KBM-7 (cell line): ENCODE measurements at regions not wholly inside any gene's neighbourhood (a gene's known extent, or its start where the extent isn't known, plus 50 kb on each side); places are given as distances from the start of the nearest gene placed in this dataset.

Source experiments
- DNase-seq: peaks from one replicate; pipeline ENCODE4 v3.0.0-alpha.2; 2015
- in situ Hi-C: fragments of 300-500 bp; cut with MboI; formaldehyde crosslinking; loops from 2 replicates; pipeline ENCODE4 v1.14.3; 2020; ENCODE audit warnings: low sequenced_read_pairs, low pct_unique_long_range_greater_than_20kb, mixed read lengths

- no peak for DNase-seq
- in situ Hi-C loops, result no loop called here
Observed at GRCh38 chr3:65238652-65239051, 550.9 kb upstream of the ADAMTS9 start.

DNA sequence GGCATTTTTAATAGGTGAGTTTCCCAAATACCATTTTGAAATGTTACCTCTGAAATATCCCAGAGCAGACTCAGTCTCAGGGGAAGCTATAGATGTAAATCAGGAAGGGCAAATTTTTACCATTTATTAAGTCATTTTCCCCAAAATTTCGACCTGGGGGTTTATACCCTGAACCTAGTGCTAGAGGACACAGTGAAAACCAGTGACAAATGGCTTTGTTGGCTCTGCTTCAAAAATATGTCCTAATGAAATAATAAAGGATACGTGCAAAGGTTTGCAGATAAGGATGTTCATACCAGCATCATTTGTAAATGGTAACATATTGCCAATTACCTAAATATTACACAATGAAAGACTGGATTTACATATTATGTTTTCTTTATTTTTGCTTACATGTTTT is 546.7 kb upstream of the ADAMTS9 start:
- in situ Hi-C loops, result no loop called here
- DNase-seq, result no peak

GRCh38 chr3:65233561-65233960 is 545.8 kb upstream of the ADAMTS9 start:
- no peak for DNase-seq
- in situ Hi-C loops, result no loop called here

DNA sequence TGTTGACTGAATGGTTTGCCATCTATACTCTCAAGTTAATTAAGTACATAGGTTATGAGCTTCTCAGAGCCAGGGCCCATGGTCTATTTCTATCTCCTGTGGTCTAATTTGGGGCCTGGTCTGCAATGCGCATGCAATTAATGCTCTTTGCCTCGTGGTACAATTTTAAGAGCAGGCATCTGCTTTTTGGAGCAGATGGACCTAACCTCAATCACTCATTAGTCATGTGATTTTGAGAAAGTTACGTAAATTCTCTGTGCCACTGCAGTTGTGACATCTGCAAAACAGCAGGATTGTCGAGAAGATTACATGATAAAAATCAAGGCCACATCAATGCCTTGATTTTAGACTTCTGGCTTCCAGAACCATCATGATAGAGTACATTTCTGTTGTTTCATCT is 543.7 kb upstream of the ADAMTS9 start:
- DNase-seq, result no peak
- in situ Hi-C loops, result no loop called here

DNA sequence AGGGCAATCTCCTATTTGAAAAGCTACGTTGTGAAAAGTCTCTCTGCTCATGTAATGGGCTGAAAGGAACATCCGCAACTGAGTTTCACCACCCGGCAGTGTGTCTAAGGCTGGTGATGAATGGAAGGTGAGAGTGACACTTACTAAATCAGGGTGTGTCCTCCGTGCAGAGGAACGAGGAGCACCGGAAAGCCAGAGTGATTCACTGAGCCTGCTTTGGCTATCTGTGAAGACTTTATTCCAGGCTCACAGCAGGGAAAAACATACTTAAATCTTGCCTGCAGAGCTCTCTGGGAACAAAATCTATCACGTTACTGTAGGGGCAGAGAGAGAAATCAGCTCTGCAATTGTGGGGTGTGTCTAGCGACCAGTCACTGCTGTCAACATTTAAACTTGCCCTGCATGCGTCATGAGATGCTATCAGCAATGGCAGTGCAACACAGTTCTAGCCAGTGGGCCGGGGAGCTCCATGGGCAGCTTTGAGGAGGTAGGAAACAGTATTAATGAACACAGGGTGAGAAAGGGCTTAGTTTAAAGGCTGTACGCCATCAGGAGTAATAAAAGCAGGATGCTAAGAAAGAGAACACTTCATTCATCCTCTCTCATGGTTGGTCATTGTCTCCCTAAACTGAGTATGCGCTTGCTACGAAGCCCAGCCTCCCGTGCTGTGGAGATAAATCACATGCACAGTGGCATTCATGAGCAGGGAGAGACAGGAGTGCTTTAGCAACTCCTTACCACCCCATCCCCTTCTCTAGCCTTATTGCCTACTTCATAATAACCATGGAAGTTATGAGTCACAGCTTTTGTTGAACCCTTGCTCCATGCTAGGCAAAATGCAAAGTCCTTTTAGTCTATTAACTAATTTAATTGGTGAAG is 542.7 kb upstream of the ADAMTS9 start:
- no peak for DNase-seq

DNA sequence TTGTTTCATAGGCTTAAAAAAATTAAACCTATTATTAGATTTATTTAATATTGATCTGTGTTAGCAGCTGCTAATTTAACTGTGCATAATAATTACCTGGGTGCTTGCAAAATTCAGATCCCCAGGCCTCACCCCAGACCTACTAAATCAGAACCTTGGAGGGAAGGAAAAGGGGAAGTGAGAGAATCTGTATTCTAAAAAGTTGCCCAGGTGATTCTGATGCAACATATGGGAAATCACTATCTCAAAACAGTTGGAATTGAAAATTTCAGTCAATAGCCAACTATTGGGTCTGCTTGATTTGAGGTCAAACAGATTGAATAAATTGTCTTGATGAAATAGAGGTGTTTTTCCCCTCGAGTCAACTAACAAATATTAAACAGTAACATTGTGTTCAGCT is 538.5 kb upstream of the ADAMTS9 start:
- in situ Hi-C loops, result no loop called here

More for the DNA sequence above, 542.7 kb upstream of the ADAMTS9 start:
- in situ Hi-C loops, result no loop called here

DNA sequence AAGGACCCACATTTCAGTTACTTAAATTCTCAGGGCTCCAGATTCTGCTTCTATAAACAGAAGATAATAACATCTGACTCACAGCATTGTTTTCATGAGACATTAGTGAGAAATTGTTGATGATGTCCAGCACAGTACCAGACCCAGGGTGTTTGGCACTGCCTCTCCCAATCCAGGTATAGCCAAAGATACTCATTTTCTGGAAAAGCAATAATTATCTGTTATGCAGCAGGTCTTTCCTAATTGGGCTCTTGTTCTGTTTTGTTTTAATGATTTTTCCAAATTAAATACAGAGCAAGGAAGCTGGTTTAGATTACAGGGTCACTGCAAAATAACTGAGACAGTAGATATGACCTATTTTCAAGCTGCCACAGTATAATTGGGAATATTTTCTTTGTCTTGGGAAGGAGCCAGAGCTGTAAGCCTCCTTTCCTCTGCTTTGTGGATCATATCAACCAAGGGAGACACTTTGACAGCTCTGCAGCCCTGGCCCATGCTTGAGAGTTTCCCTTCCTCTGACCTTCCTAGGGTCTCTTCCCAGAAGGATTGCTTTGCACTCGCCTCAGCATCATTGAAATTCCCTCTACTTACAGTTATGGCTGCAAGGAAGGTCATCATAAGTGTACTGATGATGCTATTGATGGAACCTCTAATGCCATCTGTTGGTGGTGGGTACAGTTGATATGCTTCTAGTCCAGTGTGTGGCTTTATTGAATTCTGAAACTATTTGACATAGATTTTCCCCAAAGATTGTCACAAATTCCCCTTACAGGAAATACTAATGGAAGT is 522.4 kb upstream of the ADAMTS9 start:
- in situ Hi-C loops, result no loop called here
- DNase-seq, result no peak

More for the DNA sequence above, 538.5 kb upstream of the ADAMTS9 start:
- DNase-seq, result no peak

- in situ Hi-C loops, result no loop called here
- no peak for DNase-seq
Observed at GRCh38 chr3:65202395-65202794, 514.6 kb upstream of the ADAMTS9 start.

DNA sequence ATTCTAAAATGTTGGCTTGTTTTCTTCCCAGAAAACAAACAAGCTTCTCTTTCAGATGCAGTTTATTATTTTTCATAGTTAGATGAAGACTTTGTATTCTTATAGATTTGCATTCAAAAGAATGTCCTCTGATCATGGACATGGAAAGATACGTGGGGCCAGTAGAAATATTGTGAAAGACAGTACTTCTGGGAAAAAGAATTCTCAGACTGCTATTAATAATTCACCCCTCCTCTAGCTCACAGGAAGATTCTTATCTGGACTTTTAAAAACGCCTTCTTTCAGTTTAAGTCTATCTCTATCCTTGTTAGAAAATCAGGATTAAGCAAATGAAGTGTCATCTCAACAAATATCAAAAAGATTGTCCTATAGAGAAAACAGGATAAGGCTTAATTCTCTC is 514.1 kb upstream of the ADAMTS9 start:
- no peak for DNase-seq
- in situ Hi-C loops, result no loop called here

DNA sequence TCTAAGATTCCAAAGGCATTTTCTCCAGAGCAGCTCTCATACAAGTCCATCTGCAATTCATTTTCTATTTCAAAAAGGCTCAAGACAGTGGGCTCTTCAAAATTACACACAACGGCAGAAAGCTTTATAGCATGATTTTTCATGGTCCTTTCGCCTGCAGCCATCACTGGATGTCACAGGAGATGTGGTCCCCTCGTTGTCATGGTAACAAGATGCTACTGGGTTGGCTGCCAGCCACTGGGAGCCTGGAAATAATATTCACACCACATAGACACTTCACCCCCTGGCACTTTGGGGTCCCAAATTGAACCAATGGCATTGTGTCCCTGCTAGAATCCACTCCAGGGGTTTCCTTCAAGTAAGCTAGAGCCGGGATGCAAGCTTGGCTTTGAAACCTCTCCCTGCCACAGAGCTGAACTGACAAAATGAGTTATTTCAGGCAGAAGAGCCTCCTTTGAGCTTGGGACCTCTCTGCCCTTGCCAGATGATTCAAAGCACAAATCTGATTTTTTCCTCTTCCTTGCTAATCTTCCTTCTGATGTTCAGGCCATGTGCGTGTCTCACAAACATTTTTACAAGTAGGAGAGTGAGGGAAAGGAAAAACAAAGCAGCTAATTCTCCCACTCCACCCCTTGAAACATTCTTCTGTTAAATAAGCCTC is 512.6 kb upstream of the ADAMTS9 start:
- in situ Hi-C loops, result no loop called here
- no peak for DNase-seq

DNA sequence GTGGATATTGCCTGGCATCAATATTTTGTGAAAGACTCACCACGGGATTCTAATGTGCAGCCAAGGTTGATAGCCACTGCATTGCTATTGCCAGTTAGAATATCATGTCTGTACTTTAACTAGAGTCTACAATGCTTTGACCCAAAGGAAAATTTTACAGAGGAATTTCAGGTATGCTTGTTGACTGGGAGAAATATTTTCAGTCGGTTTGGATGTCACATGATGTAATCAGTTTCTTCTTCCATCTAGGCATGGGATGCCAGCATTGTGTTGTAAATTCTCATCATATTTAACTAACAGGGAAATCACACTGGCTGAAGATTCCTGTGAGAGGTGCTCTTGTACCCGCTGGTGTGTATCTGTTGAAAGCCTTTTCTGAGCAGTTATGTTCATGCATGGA is 508.9 kb upstream of the ADAMTS9 start:
- no peak for DNase-seq
- in situ Hi-C loops, result no loop called here

DNA sequence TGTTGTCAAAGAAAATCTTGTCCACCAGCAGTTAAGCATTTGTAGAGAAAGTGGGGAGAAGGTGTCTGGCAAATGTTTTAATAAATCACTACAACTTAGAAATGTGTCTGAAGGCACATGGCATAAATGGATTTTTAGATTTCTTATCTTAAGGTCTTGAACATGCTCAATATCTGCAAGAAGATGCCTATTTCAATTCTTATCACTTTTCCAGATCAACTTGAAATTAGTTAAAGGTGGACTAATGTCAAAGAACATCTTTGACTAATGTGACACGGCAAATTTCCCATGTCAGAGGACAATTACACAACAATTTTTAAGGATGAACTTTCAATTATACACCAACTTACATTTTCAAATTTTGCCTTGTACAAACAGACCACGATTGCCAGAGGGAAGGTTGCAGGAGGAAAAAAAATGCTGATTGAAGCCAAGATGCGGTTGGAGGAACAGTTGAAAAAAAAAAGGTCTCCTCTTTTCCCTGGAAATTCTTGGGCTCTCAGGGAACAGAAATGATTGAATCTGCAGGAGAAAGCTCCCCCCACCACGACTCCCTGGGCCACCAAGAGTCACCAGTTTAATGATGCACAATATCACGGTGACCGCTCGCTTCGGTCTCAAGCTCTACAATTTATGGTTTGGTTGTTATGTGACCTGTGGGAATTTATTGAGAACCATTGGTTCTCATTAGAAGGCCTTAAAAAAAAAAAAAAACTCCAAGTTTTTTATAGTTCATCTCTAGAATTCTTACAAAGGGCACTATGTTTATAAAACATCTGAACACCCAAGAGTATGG is 507.6 kb upstream of the ADAMTS9 start:
- DNase-seq, result no peak
- in situ Hi-C loops, result no loop called here

DNA sequence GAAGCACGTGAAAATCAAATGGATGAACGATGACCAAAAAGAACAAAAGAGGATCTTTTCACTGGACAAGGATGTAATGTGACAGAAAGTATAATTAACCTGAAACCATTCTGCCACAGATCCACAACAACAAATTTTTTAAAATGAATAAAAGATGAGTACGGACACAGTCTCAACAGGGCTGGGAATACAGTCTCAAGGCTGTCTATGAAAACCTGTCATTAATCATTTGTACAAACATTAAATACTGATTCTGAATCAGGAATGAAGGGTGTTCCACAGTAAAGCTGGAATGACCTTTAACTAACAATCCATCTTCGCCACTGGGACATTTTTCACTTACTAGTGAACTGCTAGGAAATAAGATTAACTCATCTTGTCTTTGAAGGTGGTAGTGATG is 506.9 kb upstream of the ADAMTS9 start:
- DNase-seq, result no peak
- in situ Hi-C loops, result no loop called here

DNA sequence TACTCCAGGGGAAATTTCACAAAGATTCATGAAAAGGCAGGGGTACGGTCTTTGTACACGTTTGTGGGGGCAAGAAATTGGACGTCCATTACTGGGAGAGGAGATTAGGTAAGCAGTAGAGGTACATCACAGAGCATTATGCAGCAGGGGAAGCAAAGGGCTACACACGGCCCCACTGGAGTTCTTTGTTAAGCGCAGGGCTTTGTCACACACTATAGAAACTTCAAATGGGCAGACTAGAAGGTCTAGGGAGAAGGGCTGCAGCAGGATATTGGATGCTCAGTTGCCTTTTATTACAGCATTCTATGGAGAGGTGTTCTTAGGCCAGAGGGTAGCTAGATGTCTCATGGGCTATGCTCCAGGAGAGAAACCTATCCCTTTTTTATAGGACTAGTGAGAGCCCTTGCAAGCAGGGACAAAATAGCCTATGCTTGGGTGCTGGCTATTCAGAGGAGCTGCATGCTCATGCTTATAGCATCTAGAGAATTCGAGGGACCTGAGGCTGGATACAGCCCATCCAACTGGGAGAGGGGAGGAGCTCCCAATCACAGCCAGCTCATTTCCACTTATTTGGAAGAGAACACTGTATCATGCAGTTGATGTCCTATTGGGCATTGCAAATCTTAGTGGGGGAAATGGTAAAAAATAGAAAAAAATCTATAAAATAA is 506.4 kb upstream of the ADAMTS9 start:
- DNase-seq, result no peak
- in situ Hi-C loops, result no loop called here

GRCh38 chr3:65193531-65193930 is 505.7 kb upstream of the ADAMTS9 start:
- no peak for DNase-seq
- in situ Hi-C loops, result no loop called here

GRCh38 chr3:65190111-65190510 is 502.3 kb upstream of the ADAMTS9 start:
- DNase-seq, result no peak
- in situ Hi-C loops, result no loop called here

DNA sequence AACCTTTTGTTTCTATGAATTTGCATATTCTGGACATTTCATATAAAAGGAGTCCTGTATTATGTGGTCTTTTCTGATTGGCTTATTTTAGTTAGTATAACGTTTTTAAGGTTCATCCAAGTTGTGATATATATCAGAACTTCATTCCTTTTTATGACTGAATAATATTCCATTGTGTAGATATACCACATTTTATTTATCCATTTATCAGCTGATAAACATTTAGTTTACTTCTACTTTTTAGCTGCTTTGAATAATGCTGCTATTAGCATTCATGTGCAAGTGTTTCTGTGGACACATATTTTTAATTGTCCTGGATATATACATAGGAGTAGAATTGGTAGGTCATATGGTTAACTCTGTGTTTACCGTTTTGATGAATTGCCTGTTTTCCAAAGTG is 498.5 kb upstream of the ADAMTS9 start:
- DNase-seq, result no peak
- in situ Hi-C loops, result no loop called here

DNA sequence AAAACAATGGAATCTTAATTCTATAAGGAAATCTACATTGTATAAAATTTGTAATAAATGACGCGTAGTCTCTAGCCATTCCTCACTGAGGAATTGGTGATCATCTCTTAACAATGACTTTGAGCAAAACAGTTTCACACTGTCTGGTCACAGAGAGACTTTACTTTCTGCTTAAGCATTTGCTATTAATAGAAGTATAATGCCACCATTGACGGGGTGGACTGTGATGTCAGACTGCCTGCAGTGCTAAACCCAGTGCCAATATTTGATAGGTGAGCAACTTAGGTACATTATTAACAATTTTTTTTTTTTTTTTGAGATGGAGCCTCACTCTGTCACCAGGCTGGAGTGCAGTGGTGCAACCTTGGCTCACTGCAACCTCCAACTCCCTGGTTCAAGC is 494.9 kb upstream of the ADAMTS9 start:
- no peak for DNase-seq
- in situ Hi-C loops, result no loop called here

DNA sequence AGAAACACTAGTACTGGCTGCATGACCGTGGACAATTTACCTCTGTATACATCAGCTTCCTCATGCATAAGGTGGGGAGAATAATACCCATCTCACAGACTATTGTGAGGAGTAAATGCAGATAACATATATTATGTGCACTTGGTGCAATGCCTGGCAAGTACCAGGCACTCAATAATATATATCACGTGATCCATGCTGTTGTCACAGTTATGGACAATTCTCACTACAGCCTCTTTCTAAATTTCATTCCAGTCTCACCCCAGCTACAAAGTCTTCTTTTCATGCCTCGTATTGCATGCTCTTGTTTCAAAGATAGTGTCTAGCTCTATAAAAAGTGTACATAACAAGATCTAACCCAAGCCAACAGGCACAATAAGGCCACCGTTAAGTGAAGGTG is 494.3 kb upstream of the ADAMTS9 start:
- DNase-seq, result no peak
- in situ Hi-C loops, result no loop called here
